NCI-H82 treated with DMSO at 0.1 percent for 48 hours (cell line): ENCODE measurements at regions not wholly inside any gene's neighbourhood (a gene's known extent, or its start where the extent isn't known, plus 50 kb on each side); places are given as distances from the start of the nearest gene placed in this dataset.

Experiments used
- DNase-seq: peaks from one replicate; lab custom pipeline; 2025; ENCODE audit not compliant: unreplicated experiment; lab: John Stamatoyannopoulos, UW

GRCh38 chr2:121006743-121007489 lies 271.2 kb downstream of the GLI2 start:
- no peak for DNase-seq

GRCh38 chr2:121007490-121007853 lies 271.8 kb downstream of the GLI2 start:
- no peak for DNase-seq

- DNase-seq = no peak
Observed at GRCh38 chr2:121008975-121009374, 273.3 kb downstream of the GLI2 start.

GRCh38 chr2:121010998-121011397 lies 274.0 kb downstream of the TFCP2L1 start:
- DNase-seq = no peak

- no peak for DNase-seq
Observed at GRCh38 chr2:121014876-121015275, 270.1 kb downstream of the TFCP2L1 start.

- no peak for DNase-seq
Observed at GRCh38 chr2:121015971-121016485, 269.0 kb downstream of the TFCP2L1 start.

- no peak for DNase-seq
Observed at GRCh38 chr2:121017396-121017795, 267.6 kb downstream of the TFCP2L1 start.

GRCh38 chr2:121018136-121019061 lies 266.6 kb downstream of the TFCP2L1 start:
- DNase-seq = no peak

- no peak for DNase-seq
Observed at GRCh38 chr2:121019071-121019470, 265.9 kb downstream of the TFCP2L1 start.

- no peak for DNase-seq
Observed at GRCh38 chr2:121019756-121020155, 265.2 kb downstream of the TFCP2L1 start.

- no peak for DNase-seq
Observed at GRCh38 chr2:121021685-121022084, 263.3 kb downstream of the TFCP2L1 start.

GRCh38 chr2:121028577-121028976 lies 256.4 kb downstream of the TFCP2L1 start:
- no peak for DNase-seq

GRCh38 chr2:121030523-121030922 lies 254.5 kb downstream of the TFCP2L1 start:
- no peak for DNase-seq

- no peak for DNase-seq
Observed at GRCh38 chr2:121031568-121032340, 253.2 kb downstream of the TFCP2L1 start.

GRCh38 chr2:121033461-121033996 lies 251.5 kb downstream of the TFCP2L1 start:
- no peak for DNase-seq

GRCh38 chr2:121034551-121034950 lies 250.5 kb downstream of the TFCP2L1 start:
- DNase-seq = no peak

- DNase-seq = no peak
Observed at GRCh38 chr2:121036226-121036692, 248.7 kb downstream of the TFCP2L1 start.

- no peak for DNase-seq
Observed at GRCh38 chr2:121037480-121037879, 247.5 kb downstream of the TFCP2L1 start.

- no peak for DNase-seq
Observed at GRCh38 chr2:121038031-121038430, 247.0 kb downstream of the TFCP2L1 start.

GRCh38 chr2:121038431-121038830 lies 246.6 kb downstream of the TFCP2L1 start:
- DNase-seq = no peak
